ENCODE measurements at regions not wholly inside any gene's neighbourhood (a gene's known extent, or its start where the extent isn't known, plus 50 kb on each side); places are given as distances from the start of the nearest gene placed in this dataset.

GRCh38 chr6:126904176-126904575, 214.3 kb upstream of the RSPO3 start:
- TF ChIP-seq, protein P1, sequence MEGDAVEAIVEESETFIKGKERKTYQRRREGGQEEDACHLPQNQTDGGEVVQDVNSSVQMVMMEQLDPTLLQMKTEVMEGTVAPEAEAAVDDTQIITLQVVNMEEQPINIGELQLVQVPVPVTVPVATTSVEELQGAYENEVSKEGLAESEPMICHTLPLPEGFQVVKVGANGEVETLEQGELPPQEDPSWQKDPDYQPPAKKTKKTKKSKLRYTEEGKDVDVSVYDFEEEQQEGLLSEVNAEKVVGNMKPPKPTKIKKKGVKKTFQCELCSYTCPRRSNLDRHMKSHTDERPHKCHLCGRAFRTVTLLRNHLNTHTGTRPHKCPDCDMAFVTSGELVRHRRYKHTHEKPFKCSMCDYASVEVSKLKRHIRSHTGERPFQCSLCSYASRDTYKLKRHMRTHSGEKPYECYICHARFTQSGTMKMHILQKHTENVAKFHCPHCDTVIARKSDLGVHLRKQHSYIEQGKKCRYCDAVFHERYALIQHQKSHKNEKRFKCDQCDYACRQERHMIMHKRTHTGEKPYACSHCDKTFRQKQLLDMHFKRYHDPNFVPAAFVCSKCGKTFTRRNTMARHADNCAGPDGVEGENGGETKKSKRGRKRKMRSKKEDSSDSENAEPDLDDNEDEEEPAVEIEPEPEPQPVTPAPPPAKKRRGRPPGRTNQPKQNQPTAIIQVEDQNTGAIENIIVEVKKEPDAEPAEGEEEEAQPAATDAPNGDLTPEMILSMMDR (IDR thresholded peaks at IDR 0.05) = no peak
- H3K4me1 ChIP-seq = no peaks in the 10 kb centered on the region
- H3K27me3 ChIP-seq = no peaks in the 10 kb centered on the region
- 86 to 89% methylated on average over 1 of the region's 1 CpG for WGBS, 2 donors
- no peak overlapping the region for H3K27ac ChIP-seq
- intact Hi-C loops (cut with DNase I) = no loop called here
- ATAC-seq (no peak), DNase-seq (no peak)
- H3K4me3 ChIP-seq = no peak overlapping the region
- H3K36me3 ChIP-seq = no peaks in the 10 kb centered on the region
- H3K9me3 ChIP-seq = no peaks in the 10 kb centered on the region

- Histone ChIP-seq H3K36me3 (no peaks in the 10 kb centered on the region), H3K4me1 (no peaks in the 10 kb centered on the region), H3K27ac (no peak overlapping the region), H3K4me3 (no peak overlapping the region), H3K9me3 (no peaks in the 10 kb centered on the region), H3K27me3 (no peaks in the 10 kb centered on the region)
- intact Hi-C loops (cut with DNase I) = no loop called here
- WGBS, 2 donors = 58 to 72% methylated on average over 4 of the region's 4 CpGs
- TF ChIP-seq, protein P1 (IDR thresholded peaks at IDR 0.05) = no peak
- no peak for DNase-seq
- ATAC-seq = no peak
Observed at GRCh38 chr6:126905917-126906316, 212.6 kb upstream of the RSPO3 start.

- no peak overlapping the region for H3K27ac ChIP-seq
- ATAC-seq (no peak), DNase-seq (no peak)
- intact Hi-C loops (cut with DNase I) = no loop called here
- H3K4me3 ChIP-seq = no peak overlapping the region
- TF ChIP-seq, protein P1 (IDR thresholded peaks at IDR 0.05) = no peak
- H3K27me3 ChIP-seq = no peaks in the 10 kb centered on the region
- H3K36me3 ChIP-seq = no peaks in the 10 kb centered on the region
- no peaks in the 10 kb centered on the region for H3K4me1 ChIP-seq
- WGBS, 2 donors = 48 to 51% methylated on average over 1 of the region's 1 CpG
- no peaks in the 10 kb centered on the region for H3K9me3 ChIP-seq
Observed at GRCh38 chr6:126907312-126907711, 211.2 kb upstream of the RSPO3 start.

DNA sequence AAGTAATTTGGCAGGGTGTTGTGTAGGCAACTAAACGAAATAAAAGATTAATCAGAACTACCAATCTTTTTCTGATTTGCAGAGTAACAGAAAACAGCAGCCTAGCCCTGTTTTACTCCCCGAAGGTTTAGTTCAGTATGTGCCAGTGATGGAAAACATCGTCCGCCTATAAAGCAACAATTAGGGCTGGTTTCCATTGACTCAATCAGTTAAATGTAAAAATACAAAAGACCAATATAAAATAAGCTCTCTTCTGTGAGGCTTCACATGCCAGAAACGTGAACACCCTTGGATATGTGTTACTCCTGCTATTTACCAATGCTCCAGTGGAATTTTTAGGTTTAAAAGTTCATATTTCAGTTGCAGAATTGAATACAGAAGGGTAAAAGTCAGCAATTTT, 210.5 kb upstream of the RSPO3 start:
- 79 to 82% methylated on average over 5 of the region's 5 CpGs for WGBS, 2 donors
- Histone ChIP-seq H3K36me3 (no peaks in the 10 kb centered on the region), H3K27ac (no peak overlapping the region), H3K27me3 (no peaks in the 10 kb centered on the region), H3K4me1 (no peaks in the 10 kb centered on the region), H3K4me3 (no peak overlapping the region), H3K9me3 (no peaks in the 10 kb centered on the region)
- DNase-seq = no peak
- no peak for ATAC-seq
- TF ChIP-seq, protein P1 (IDR thresholded peaks at IDR 0.05) = no peak
- intact Hi-C loops (cut with DNase I) = no loop called here

DNA sequence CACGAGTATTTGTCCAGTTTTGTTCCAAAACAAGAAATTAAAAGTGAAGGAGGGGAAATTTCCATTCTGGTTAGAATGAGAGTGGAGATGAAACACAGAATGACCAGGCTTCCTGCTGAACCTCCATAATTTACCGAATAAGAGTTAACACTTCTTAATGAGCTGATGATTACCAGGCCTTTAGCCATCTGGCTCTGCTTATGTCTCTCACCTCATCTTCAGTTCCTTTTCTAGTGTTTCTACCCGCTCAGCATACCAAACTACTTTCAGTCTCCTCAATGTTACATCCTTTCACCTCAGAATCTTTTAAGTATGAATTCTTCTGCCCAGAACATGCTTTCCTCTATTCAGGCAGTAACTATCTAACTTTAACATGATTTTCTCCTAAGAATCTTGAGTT, 209.0 kb upstream of the RSPO3 start:
- 60 to 61% methylated on average over 3 of the region's 3 CpGs for WGBS, 2 donors
- no peak overlapping the region for H3K27ac ChIP-seq
- no peaks in the 10 kb centered on the region for H3K4me1 ChIP-seq
- DNase-seq (no peak), ATAC-seq (no peak)
- no peaks in the 10 kb centered on the region for H3K36me3 ChIP-seq
- intact Hi-C loops (cut with DNase I) = no loop called here
- no peak overlapping the region for H3K4me3 ChIP-seq
- no peaks in the 10 kb centered on the region for H3K27me3 ChIP-seq
- TF ChIP-seq, protein P1 (IDR thresholded peaks at IDR 0.05) = no peak
- no peaks in the 10 kb centered on the region for H3K9me3 ChIP-seq

Data from heart right ventricle (tissue), 16 donors.